ENCODE measurements at regions not wholly inside any gene's neighbourhood (a gene's known extent, or its start where the extent isn't known, plus 50 kb on each side); places are given as distances from the start of the nearest gene placed in this dataset.

GRCh38 chr20:48329676-48330664 is 497.8 kb downstream of the PREX1 start:
- DNase-seq (ENCODE audit: low read depth): peak; percentile 38

- no peak for DNase-seq (ENCODE audit: low read depth)
These were observed 498.7 kb downstream of the PREX1 start for GRCh38 chr20:48329031-48329615.

GRCh38 chr20:48327848-48328247 is 500.0 kb downstream of the PREX1 start:
- DNase-seq (ENCODE audit: low read depth): peak; percentile 53

GRCh38 chr20:48326868-48327267 is 500.9 kb downstream of the PREX1 start:
- no peak for DNase-seq (ENCODE audit: low read depth)

GRCh38 chr20:48326434-48326691 is 501.4 kb downstream of the PREX1 start:
- no peak for DNase-seq (ENCODE audit: low read depth)

GRCh38 chr20:48325656-48326433 is 502.0 kb downstream of the PREX1 start:
- DNase-seq (ENCODE audit: low read depth): no peak

GRCh38 chr20:48324744-48325143 is 503.1 kb downstream of the PREX1 start:
- no peak for DNase-seq (ENCODE audit: low read depth)

- DNase-seq (ENCODE audit: low read depth): no peak
These were observed 506.5 kb downstream of the PREX1 start for GRCh38 chr20:48321271-48321670.

GRCh38 chr20:48319943-48320584 is 507.7 kb downstream of the PREX1 start:
- peak; percentile 27 for DNase-seq (ENCODE audit: low read depth)

- DNase-seq (ENCODE audit: low read depth): no peak
These were observed 510.2 kb downstream of the PREX1 start for GRCh38 chr20:48317578-48317977.

- no peak for DNase-seq (ENCODE audit: low read depth)
These were observed 512.7 kb downstream of the PREX1 start for GRCh38 chr20:48314925-48315592.

- no peak for DNase-seq (ENCODE audit: low read depth)
These were observed 514.5 kb downstream of the PREX1 start for GRCh38 chr20:48313324-48313723.

- DNase-seq (ENCODE audit: low read depth): no peak
These were observed 515.8 kb downstream of the PREX1 start for GRCh38 chr20:48311956-48312355.

GRCh38 chr20:48310305-48310704 is 517.5 kb downstream of the PREX1 start:
- DNase-seq (ENCODE audit: low read depth): no peak

- no peak for DNase-seq (ENCODE audit: low read depth)
These were observed 518.5 kb downstream of the PREX1 start for GRCh38 chr20:48309293-48309692.

GRCh38 chr20:48308882-48309281 is 518.9 kb downstream of the PREX1 start:
- no peak for DNase-seq (ENCODE audit: low read depth)

- no peak for DNase-seq (ENCODE audit: low read depth)
These were observed 519.5 kb downstream of the PREX1 start for GRCh38 chr20:48308232-48308781.

- DNase-seq (ENCODE audit: low read depth): no peak
These were observed 520.5 kb downstream of the PREX1 start for GRCh38 chr20:48307277-48307676.

- DNase-seq (ENCODE audit: low read depth): no peak
These were observed 517.7 kb upstream of the SULF2 start for GRCh38 chr20:48302844-48303542.

GRCh38 chr20:48302149-48302548 is 516.9 kb upstream of the SULF2 start:
- DNase-seq (ENCODE audit: low read depth): no peak

- no peak for DNase-seq (ENCODE audit: low read depth)
These were observed 515.9 kb upstream of the SULF2 start for GRCh38 chr20:48301189-48301588.
